HCT116 (cell line): ENCODE measurements at regions not wholly inside any gene's neighbourhood (a gene's known extent, or its start where the extent isn't known, plus 50 kb on each side); places are given as distances from the start of the nearest gene placed in this dataset.

ENCODE experiments used
- ATAC-seq: fragments of 200-7000 bp; cut with Tn5 transposase; 2 replicates; pipeline ENCODE4 v1.9.1; 2020; ENCODE audit warnings: mild to moderate bottlenecking, moderate library complexity
- BruUV-seq: library from RNA; stranded (reverse); fragments of 400-500 nt; replicated peaks from 2 replicates; lab custom pipeline; 2021; lab: Mats Ljungman, UMichigan
- CTCF ChIA-PET: fragments of 300-600 bp; sonication (Branson Sonifier 250); formaldehyde crosslinking; loops from one replicate; lab custom pipeline; 2021; ENCODE audit warnings: antibody characterized with exemption; lab: Charles Lee
- POLR2A ChIA-PET: fragments of 300-600, 350-600 bp; sonication (Branson Sonifier 250); formaldehyde crosslinking; loops from one replicate; lab custom pipeline; 2021; ENCODE audit warnings: antibody characterized with exemption; lab: Charles Lee
- RAD21 ChIA-PET, 2 experiments: fragments of 300-600 bp; sonication (Branson Sonifier 250); formaldehyde crosslinking; loops; one replicate each; lab custom pipeline; 2023; ENCODE audit warnings: low total read pairs in 2 of 2; ENCODE audit not compliant: uncharacterized antibody in 2 of 2, unreplicated experiment in 2 of 2, low non-redundant PET in 1 of 2; lab: Charles Lee
- DNase-seq: peaks from one replicate; pipeline ENCODE4 v3.0.0-alpha.2; 2010; ENCODE audit warnings: low read depth, low spot score
- H2AFZ ChIP-seq: fragments of 200-600 bp; shearing (Covaris generic), sonication (generic); 2 replicates; pipeline ENCODE4 v1.6.1; 2017; ENCODE audit warnings: low read depth, mixed run types, mixed read lengths, antibody characterized with exemption, low read length; ENCODE audit not compliant: poor library complexity, severe bottlenecking
- H3K27ac ChIP-seq: 2 replicates; pipeline ENCODE4 v1.5.1; 2012; ENCODE audit warnings: low read depth, low read length
- H3K27me3 ChIP-seq: fragments of 200-600 bp; sonication (generic); 2 replicates; pipeline ENCODE4 v1.6.1; 2016; ENCODE audit warnings: mixed run types, low read length, mixed read lengths; ENCODE audit not compliant: insufficient read depth
- H3K36me3 ChIP-seq, 2 experiments: fragments of 200-500 bp in 1 of 2; fragments of 200-600 bp in 1 of 2; sonication (Bioruptor generic) in 1 of 2; sonication (generic) in 1 of 2; 2 replicates each; pipeline versions ENCODE4 v1.5.1 to v1.6.1; 2014 to 2016; ENCODE audit warnings: low read length in 2 of 2, inconsistent platforms in 1 of 2, mixed read lengths in 1 of 2, mixed run types in 1 of 2; ENCODE audit not compliant: insufficient read depth in 2 of 2, control insufficient read depth in 1 of 2
- H3K4me1 ChIP-seq, 2 experiments: fragments of 200-600 bp in 1 of 2; sonication (generic) in 1 of 2; 2 replicates each; pipeline versions ENCODE4 v1.5.1 to v1.6.1; 2012 to 2017; ENCODE audit warnings: low read length in 2 of 2, inconsistent platforms in 1 of 2, mild to moderate bottlenecking in 1 of 2, mixed read lengths in 1 of 2, mixed run types in 1 of 2, moderate library complexity in 1 of 2; ENCODE audit not compliant: insufficient read depth in 2 of 2, control insufficient read depth in 1 of 2
- H3K4me2 ChIP-seq: fragments of 200-600 bp; sonication (generic); 2 replicates; pipeline ENCODE4 v1.6.1; 2017; ENCODE audit warnings: mixed run types, low read length, mixed read lengths
- H3K4me3 ChIP-seq, 2 experiments: fragments of 200-600 bp in 1 of 2; sonication (generic) in 1 of 2; replicated peaks in 1 of 2; 2 replicates each; pipeline ENCODE4 v1.5.1; 2011 to 2016; ENCODE audit warnings: low read length in 2 of 2, control low read depth in 1 of 2, low read depth in 1 of 2, mild to moderate bottlenecking in 1 of 2, mixed read lengths in 1 of 2, mixed run types in 1 of 2
- H3K79me2 ChIP-seq: fragments of 200-600 bp; sonication (generic); 2 replicates; pipeline ENCODE4 v1.6.1; 2017; ENCODE audit warnings: mild to moderate bottlenecking, mixed run types, low read length, moderate library complexity, mixed read lengths; ENCODE audit not compliant: insufficient read depth
- H3K9ac ChIP-seq: fragments of 200-600 bp; sonication (generic); 2 replicates; pipeline ENCODE4 v1.6.1; 2016; ENCODE audit warnings: low read length, mixed read lengths
- H3K9me2 ChIP-seq: fragments of 200-600 bp; sonication (generic), shearing (Covaris generic); 2 replicates; pipeline ENCODE4 v1.6.1; 2017; ENCODE audit warnings: mixed run types, mild to moderate bottlenecking, moderate library complexity; ENCODE audit not compliant: insufficient read depth
- H3K9me3 ChIP-seq, 2 experiments: fragments of 200-500 bp in 1 of 2; fragments of 200-600 bp in 1 of 2; sonication (Bioruptor generic) in 1 of 2; sonication (generic) in 1 of 2; 2 replicates each; pipeline ENCODE4 v1.6.1; 2014 to 2017; ENCODE audit warnings: low read length in 2 of 2, mixed read lengths in 2 of 2, inconsistent platforms in 1 of 2, low read depth in 1 of 2, mild to moderate bottlenecking in 1 of 2, mixed run types in 1 of 2, moderate library complexity in 1 of 2; ENCODE audit not compliant: control insufficient read depth in 1 of 2, insufficient read depth in 1 of 2
- H4K20me1 ChIP-seq: fragments of 200-600 bp; sonication (generic), shearing (Covaris generic); 2 replicates; pipeline ENCODE4 v1.6.1; 2017; ENCODE audit warnings: mixed run types, mild to moderate bottlenecking, moderate library complexity; ENCODE audit not compliant: insufficient read depth
- CBX3 ChIP-seq: IDR thresholded peaks from 2 replicates; pipeline ENCODE4 v1.6.1; 2012; ENCODE audit warnings: low read depth
- CTCF ChIP-seq, 3 experiments: fragments of 200-600 bp in 1 of 3; sonication (generic) in 1 of 3; IDR thresholded peaks in 2 of 3; conservative IDR thresholded peaks in 1 of 3; 2 replicates each; pipeline ENCODE4 v1.5.1; 2012 to 2017; ENCODE audit warnings: low read depth in 2 of 3, low read length in 2 of 3, antibody characterized with exemption in 1 of 3, borderline replicate concordance in 1 of 3, control low read depth in 1 of 3, mild to moderate bottlenecking in 1 of 3, mixed read lengths in 1 of 3, mixed run types in 1 of 3, moderate library complexity in 1 of 3; ENCODE audit not compliant: insufficient read depth in 1 of 3
- EGR1 ChIP-seq: IDR thresholded peaks from 2 replicates; pipeline ENCODE4 v1.6.1; 2012; ENCODE audit warnings: low read depth
- ELF1 ChIP-seq: IDR thresholded peaks from 2 replicates; pipeline ENCODE4 v1.6.1; 2012; ENCODE audit warnings: low read depth, borderline replicate concordance
- EZH2 ChIP-seq: fragments of 200-600 bp; sonication (generic); IDR thresholded peaks from 2 replicates; pipeline ENCODE4 v1.6.1; 2017; ENCODE audit warnings: antibody characterized with exemption, mixed run types
- EZH2phosphoT487 ChIP-seq: fragments of 200-600 bp; IDR thresholded peaks from 2 replicates; pipeline ENCODE4 v1.6.1; 2018; ENCODE audit warnings: antibody characterized with exemption, borderline replicate concordance
- FOSL1 ChIP-seq: IDR thresholded peaks from 2 replicates; pipeline ENCODE4 v1.6.1; 2012; ENCODE audit warnings: low read depth
- JUND ChIP-seq: IDR thresholded peaks from 2 replicates; pipeline ENCODE4 v1.6.1; 2012
- POLR2A ChIP-seq: IDR thresholded peaks from 2 replicates; pipeline ENCODE4 v1.7.0; 2011; ENCODE audit warnings: borderline replicate concordance; ENCODE audit not compliant: insufficient read depth, insufficient read length; ENCODE audit errors: extremely low read depth
- POLR2AphosphoS5 ChIP-seq: IDR thresholded peaks from 2 replicates; pipeline ENCODE4 v1.6.1; 2011; ENCODE audit warnings: mild to moderate bottlenecking, low read depth, low read length, moderate library complexity
- SIN3A ChIP-seq: IDR thresholded peaks from 2 replicates; pipeline ENCODE4 v1.6.1; 2012; ENCODE audit warnings: low read depth
- SP1 ChIP-seq: IDR thresholded peaks from 2 replicates; pipeline ENCODE4 v1.6.1; 2012; ENCODE audit warnings: low read depth
- SRF ChIP-seq: IDR thresholded peaks from 2 replicates; pipeline ENCODE4 v1.6.1; 2012; ENCODE audit warnings: low read depth
- TCF7L2 ChIP-seq: IDR thresholded peaks from 2 replicates; pipeline ENCODE4 v1.7.0; 2011; ENCODE audit warnings: borderline replicate concordance, inconsistent platforms; ENCODE audit not compliant: insufficient read depth, insufficient read length; ENCODE audit errors: extremely low read depth
- YY1 ChIP-seq: IDR thresholded peaks from 2 replicates; pipeline ENCODE4 v1.6.1; 2011; ENCODE audit warnings: low read length, low read depth, moderate library complexity, mild to moderate bottlenecking; ENCODE audit not compliant: insufficient replicate concordance; ENCODE audit errors: extremely low read depth
- ZFX ChIP-seq: fragments of 450-650 bp; IDR thresholded peaks from 2 replicates; pipeline ENCODE4 v1.6.1; 2017
- ZNF274 ChIP-seq: fragments of 200-500 bp; sonication (Bioruptor generic); IDR thresholded peaks from 2 replicates; pipeline ENCODE4 v1.6.1; 2014; ENCODE audit warnings: mild to moderate bottlenecking, low read depth, low read length, inconsistent platforms
- intact Hi-C: fragments of 100-400 bp; cut with micrococcal nuclease; formaldehyde crosslinking; loops from 2 replicates; pipeline ENCODE4 v1.10.0; 2022
- TF ChIP-seq, protein P1 (sequence below): IDR thresholded peaks from 2 replicates; pipeline ENCODE4 v1.6.1; 2011; ENCODE audit warnings: mild to moderate bottlenecking, low read length, moderate library complexity; ENCODE audit not compliant: insufficient replicate concordance; ENCODE audit errors: extremely low read depth
- TF ChIP-seq, protein P2 (sequence below): IDR thresholded peaks from 2 replicates; pipeline ENCODE4 v1.6.1; 2012
- TF ChIP-seq, protein P3 (sequence below): IDR thresholded peaks from 2 replicates; pipeline ENCODE4 v1.6.1; 2012

DNA sequence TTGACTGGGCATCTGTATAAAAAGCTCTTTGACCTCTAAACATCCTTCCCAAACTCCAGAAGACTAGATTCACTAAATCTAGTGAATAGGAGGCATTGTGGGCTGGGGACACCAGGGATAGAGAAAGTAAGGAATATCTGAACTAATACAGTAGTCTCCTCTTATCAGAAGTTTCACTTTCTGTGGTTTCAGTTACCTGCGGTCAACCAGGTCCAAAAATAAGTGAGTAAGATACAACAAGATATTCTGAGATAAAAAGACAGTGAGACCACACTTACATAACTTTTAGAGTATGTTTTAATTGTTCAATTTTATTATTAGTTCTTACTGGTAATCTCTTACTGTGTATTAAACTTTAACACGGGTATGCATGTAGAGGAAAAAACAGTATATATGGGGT lies 376.5 kb downstream of the HNRNPD start:
- Histone ChIP-seq H3K9ac (no peak overlapping the region), H2AFZ (no peak overlapping the region), H3K27ac (no peak overlapping the region), H3K79me2 (no peaks in the 10 kb centered on the region), H3K9me3 (no peaks in the 10 kb centered on the region)
- CTCF ChIA-PET, result interaction anchor here (0.6 kb wide), 1 partner anchor 288 kb away, joined by 7 read pairs; no protein-coding TSS in a partner anchor
- intact Hi-C loops, result no loop called here
- TF ChIP-seq ELF1 (no peak), CBX3 (no peak), POLR2AphosphoS5 (no peak), SRF (no peak), CTCF (IDR thresholded peaks at IDR 0.05 in 2 of 3, conservative IDR thresholded peaks at IDR 0.05 in 1 of 3; ENCODE audit: borderline replicate concordance in 1 of 3, insufficient read depth in 1 of 3, low read depth in 2 of 3, low read length in 2 of 3) (no peak), YY1 (no peak), EZH2 (no peak), EZH2phosphoT487 (no peak), SP1 (no peak), FOSL1 (no peak), SIN3A (no peak), JUND (no peak), EGR1 (no peak), POLR2A (no peak), ZNF274 (no peak), ZFX (no peak), TCF7L2 (no peak)
- TF ChIP-seq, protein P1, sequence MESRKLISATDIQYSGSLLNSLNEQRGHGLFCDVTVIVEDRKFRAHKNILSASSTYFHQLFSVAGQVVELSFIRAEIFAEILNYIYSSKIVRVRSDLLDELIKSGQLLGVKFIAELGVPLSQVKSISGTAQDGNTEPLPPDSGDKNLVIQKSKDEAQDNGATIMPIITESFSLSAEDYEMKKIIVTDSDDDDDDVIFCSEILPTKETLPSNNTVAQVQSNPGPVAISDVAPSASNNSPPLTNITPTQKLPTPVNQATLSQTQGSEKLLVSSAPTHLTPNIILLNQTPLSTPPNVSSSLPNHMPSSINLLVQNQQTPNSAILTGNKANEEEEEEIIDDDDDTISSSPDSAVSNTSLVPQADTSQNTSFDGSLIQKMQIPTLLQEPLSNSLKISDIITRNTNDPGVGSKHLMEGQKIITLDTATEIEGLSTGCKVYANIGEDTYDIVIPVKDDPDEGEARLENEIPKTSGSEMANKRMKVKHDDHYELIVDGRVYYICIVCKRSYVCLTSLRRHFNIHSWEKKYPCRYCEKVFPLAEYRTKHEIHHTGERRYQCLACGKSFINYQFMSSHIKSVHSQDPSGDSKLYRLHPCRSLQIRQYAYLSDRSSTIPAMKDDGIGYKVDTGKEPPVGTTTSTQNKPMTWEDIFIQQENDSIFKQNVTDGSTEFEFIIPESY, result no peak
- TF ChIP-seq, protein P2, sequence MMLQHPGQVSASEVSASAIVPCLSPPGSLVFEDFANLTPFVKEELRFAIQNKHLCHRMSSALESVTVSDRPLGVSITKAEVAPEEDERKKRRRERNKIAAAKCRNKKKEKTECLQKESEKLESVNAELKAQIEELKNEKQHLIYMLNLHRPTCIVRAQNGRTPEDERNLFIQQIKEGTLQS, result no peak
- TF ChIP-seq, protein P3, sequence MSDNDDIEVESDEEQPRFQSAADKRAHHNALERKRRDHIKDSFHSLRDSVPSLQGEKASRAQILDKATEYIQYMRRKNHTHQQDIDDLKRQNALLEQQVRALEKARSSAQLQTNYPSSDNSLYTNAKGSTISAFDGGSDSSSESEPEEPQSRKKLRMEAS, result no peak
- TF ChIP-seq, all 23 proteins: peak for 0
- ChIA-PET RAD21 (no interaction called here), POLR2A (no interaction called here)
- no TSS peak for BruUV-seq
- H3K4me2 ChIP-seq, result no peak overlapping the region
- no peak for DNase-seq
- H3K4me1 ChIP-seq, result no peaks in the 10 kb centered on the region
- ATAC-seq, result no peak
- H3K9me2 ChIP-seq, result no peaks in the 10 kb centered on the region
- H3K36me3 ChIP-seq, result no peaks in the 10 kb centered on the region
- H3K27me3 ChIP-seq, result 0 out of 2 replicates have a peak, but pooled peaks cover 3% of the 10 kb centered on the region
- H3K4me3 ChIP-seq, result no peak overlapping the region
- H4K20me1 ChIP-seq, result no peaks in the 10 kb centered on the region
